GM21360 (cell line): ENCODE measurements at regions not wholly inside any gene's neighbourhood (a gene's known extent, or its start where the extent isn't known, plus 50 kb on each side); places are given as distances from the start of the nearest gene placed in this dataset.
A peak's percentile ranks its signal among the peaks of the same experiment; 100 is the strongest.

Source experiments
- ATAC-seq: cut with Tn5 transposase; IDR thresholded peaks from one replicate; pipeline ENCODE4 v1.9.1; 2021; ENCODE audit warnings: mild to moderate bottlenecking, moderate library complexity; ENCODE audit not compliant: unreplicated experiment

DNA sequence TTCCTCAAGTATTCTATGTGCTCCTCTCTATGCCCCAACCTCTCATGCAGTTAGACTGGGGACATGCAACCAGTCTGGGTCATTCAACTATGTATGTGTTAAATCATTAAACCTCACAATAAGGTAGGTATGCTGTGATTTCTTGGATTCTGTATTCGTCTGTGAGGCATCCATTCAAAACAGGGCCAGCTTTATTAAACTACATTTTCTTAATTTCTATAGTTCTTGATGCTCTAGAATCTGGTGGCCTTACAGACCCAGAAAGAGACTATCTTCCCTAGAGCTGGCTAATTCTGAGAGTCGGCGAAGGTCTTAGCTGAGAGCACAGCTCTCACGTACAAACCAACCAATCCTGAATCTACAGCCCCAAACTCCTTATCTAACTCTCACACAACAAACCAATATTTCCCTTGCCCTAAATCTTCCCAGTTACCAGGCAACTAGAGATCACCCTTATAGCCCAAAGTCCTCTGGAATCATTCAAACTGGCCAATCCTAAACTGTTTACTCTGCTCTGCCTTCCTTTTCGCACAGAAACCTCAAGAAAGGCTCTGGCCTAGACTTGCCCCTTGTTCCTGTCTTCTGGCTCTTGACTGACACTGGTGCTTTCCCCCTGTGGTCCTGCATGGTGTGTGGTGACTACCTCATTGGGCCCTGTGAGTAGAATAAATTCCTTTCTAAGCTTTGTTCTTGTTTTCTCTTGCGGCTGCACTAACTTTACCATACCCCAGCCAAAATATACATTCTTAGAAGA is 203.5 kb upstream of the TET2 start:
- ATAC-seq: no peak

DNA sequence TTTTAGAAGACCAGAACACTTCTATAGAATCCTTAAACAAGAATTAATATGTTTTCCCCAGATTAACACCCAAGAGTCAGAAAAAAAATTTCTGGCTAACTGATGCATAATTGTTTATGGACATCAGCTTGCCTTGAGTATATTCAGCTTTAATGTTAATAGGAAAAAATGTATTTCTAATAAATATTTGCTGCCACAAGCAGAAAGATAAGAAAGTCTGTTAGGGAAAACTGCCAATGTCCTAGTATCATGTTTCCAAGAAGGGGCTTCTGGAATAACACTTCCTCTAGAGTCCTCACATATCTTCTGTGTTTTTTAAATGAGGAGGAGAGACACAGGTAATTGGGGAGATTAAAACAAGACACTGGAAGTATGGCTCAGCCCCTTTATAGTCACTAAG is 202.1 kb upstream of the TET2 start:
- ATAC-seq: no peak

DNA sequence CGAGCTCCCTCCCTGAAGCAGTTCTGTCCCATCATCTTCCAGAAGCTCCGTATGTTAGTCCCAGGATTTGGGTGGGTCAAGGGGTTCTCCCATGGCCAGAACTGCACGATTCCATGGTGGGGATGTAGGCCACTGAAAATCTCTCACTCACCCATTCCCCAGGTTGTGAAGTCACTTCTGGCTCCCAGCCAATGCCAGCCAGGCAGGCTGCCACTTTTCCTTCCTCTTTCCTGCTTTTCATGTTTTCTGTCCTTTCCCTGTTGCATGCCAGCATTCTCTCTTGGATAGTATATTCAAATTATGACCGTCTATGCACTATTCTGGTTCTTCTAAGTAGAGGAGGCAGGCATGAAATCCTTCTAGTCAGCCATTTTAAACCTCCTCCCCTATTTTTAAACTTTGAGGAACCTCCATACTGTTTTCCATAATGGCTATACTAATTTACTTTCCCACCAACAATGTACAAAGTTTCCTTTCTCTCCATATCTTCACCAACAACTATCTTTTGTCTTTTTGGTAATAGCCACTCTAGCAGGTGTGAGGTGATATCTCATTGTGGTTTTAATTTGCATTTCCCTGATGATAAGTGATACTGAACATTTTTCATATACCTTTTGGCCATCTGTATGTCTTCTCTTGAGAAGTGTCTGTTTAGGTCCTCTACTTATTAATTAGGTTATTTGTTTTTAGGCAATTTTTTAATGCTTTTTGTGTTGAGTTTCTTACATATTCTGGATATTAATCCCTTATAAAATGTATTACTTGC is 182.1 kb upstream of the TET2 start:
- peak; percentile 29 for ATAC-seq

DNA sequence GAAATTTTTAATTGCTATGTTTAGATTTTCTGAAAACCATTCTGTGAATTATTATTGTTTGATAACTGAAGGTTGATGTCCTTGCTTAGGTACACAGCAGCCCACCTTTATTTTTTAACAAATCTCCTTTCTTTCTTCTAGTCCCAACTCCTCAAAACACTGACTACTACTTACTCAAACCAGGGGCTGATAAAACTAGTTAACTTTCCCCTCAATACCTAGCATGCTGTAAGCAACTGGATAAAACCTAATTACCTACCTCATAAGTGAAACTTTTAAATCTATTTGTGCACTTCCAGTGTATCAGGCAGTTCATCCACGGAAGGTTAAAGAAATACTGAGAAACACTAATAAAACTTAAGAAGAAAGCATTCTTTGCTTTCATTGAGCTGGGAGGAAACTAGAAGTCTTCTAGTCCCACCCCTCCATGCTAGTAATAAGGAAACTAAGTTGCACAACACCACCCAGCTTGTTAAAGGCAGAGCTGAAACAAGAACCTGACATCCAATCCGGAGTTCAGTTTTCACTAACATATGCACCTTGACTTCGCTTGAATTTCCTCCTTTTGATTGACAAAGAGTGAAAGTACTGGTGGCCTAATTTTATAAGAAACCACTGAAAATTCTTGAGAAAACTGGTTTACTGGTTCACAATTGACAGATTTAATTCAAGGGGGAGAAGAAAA is 180.2 kb upstream of the TET2 start:
- ATAC-seq: peak; percentile 94

DNA sequence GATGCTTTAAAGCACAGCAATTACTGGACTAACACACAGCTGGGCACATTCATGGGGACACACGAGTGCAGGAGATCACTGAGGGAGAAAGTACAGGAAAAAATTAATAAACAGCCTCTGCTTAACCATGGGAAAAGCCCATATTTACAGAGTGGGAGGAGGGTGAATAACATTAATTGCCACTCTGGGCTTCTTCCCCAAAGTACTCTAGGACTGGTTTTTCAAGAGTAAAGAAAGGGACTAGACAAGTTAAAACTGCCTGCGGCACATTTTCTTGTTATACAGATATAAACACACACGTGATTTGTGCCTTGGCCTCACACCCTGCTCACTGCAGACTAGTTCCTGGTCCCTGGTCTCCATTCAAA is 179.7 kb upstream of the TET2 start:
- ATAC-seq: peak; percentile 28

DNA sequence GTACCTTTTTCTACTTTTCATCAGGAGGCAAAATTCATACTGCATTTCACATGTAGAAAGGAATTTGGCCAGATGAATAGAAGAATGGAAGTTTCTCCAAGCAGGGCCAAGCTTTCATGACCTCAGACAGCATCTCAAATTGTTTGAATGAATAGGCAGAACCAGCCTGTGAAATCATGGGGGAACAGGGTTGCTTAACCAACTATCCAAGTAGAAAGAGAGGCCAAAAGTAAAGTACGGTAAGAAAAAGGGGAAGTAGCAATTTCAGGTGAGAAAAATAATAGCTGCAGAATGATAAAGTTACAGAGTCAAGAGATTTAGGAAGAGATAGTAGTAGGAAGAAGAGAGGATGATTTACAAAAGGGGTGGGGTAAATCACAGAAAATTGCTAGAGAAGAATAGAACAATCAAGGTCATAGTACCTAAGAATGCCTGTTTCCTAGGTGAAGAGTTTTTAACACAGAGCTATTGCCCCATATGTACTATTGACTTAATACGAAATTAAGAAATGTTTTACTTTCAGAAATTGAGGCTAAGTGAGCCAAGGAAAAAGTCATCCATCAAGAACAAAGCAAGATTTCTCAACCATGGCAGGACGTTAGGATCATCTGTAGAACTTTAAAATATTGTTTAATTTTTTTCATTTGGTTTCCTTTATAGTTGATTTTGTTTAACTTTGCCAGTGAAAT is 177.1 kb upstream of the TET2 start:
- no peak for ATAC-seq

DNA sequence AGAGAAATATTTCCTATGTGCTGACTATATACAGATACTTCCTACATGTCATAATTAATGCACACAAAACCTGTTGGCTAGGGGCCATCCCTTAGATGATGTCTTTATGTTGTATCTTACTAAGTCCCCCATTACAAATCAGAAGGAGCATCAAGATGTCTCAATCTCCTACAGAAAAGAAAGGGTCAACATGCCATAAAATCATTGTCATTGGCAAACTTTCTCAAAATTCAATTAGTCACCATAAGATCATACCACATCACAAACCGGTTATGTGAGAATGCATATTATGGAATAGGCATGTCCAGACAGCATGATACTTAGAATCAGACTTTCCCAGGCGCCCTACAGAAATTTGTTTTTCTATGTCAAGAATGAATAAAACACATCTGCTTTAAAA is 175.2 kb upstream of the TET2 start:
- no peak for ATAC-seq

DNA sequence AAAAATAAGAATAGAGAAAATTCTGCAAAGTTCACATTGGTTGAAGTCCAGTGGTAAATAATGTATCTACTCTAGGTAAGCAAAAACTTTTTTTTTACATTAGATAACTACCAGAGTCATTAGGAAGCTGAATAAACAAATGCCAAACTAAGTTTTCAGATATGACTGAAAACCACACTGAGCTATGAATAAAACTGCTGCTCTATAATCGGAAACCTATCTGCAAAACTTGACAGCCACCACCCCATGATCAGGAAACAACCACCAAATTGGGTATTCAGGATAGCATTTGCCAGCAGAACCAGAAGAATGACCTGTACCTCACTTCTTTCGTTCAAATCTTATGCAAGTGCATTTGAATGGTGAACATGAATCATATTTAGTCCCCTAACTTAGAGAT is 173.0 kb upstream of the TET2 start:
- no peak for ATAC-seq

DNA sequence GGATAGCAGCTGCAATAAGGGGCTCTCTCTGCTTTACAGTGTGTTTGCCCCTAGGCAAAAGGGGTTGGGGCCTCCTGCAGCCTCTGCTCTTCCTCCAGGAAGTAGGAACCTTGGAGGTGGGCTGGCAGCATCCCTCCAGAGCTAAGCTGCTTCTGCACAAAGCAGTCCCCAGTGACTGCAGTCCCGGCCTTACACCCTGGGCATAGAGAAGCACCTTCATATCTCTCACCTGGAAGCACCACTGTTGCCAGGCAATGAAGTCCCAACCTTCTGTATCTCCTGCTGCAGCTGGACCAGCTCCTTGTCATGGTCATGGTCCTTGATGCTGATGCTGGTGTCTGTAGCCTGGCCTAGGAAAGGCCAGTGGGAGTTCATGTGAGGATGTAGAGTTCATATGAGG is 171.1 kb upstream of the TET2 start:
- ATAC-seq: no peak

DNA sequence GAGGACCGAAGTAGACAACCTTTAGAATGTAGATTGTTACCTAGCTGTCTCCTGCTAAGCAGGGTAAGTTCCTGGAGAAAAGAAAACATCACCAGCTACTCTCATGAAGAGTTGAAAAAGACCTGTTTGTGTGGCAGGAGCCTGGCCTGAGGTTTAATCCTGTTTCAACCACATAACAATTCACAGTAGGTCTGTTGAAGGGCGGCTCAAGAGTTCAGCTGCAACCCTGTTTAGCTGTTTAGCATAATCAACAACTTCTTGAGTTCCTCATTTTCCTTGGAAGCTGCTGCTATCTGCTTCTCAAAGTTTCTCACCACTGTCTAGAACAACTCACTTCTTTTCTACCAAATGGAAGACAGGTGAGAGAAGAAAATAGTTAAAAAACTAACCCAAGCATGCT is 170.4 kb upstream of the TET2 start:
- no peak for ATAC-seq

DNA sequence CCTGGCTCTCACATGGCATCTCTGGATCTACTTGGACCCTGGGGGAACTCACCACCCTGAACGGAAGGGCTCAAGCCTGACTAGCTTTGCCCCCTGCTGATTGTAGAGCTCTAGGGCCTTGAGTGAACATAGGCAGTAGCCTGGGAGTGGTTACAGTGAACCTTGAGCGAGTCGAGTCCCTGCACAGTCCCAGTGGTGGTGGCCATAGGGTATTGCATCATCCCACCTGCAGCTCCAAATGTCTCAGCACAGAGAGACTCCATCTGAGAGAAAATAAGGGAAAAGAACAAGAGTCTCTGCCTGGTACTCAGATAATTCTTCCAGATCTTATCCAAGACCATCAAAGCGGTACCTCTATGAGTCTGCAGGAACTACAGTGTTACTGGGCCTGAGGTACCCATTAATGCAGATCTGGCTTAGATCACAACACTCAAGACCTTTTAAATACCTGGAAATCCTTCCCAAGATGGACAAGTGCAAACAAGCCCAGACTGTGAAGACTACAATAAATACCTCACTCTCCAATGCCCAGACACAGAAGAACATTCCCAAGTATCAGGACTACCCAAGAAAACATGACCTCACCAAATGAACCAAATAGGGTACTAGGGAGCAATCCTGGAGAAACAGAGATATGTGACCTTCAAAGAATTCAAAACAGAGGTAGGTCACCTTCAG is 167.5 kb upstream of the TET2 start:
- ATAC-seq: no peak

DNA sequence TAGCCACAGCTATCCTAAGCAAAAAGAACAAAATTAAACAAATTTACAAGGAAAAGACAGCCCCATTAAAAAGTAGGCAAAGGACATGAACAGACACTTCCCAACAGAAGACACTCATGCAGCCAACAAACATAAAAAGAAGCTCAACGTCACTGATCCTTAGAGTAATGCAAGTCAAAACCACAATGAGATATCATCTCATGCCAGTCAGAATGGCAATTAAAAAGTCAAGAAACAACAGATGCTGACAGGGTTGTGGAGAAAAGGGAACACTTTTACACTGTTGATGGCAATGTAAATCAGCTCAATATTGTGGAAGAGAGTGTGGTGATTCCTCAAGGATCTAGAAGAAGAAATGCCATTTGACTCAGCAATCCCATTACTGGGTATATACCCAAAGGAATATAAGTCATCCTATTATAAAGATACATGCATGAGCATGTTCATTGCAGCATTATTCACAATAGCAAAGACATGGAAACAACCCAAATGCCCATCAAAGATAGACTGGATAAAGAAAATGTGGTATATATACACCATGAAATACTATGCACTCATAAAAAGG is 163.0 kb upstream of the TET2 start:
- no peak for ATAC-seq

DNA sequence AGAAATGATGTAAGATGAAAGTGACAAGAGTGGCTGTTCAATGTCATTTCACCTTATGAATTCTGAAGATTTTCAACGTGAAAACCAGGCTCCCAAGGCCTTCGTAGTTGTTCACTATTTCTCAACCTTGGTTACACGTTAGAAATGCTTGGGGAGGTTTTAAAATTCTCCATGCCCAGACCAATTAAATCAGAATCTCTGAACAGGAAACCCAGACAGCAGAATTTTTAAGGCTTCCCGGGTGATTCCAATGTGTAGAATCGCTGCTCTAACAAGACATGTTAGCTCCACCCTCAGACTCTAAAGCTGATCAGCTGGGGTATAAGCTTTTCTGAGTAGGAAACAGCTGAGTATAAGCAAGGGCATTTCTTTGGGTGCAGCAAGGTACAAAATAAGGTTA is 160.4 kb upstream of the TET2 start:
- ATAC-seq: no peak

DNA sequence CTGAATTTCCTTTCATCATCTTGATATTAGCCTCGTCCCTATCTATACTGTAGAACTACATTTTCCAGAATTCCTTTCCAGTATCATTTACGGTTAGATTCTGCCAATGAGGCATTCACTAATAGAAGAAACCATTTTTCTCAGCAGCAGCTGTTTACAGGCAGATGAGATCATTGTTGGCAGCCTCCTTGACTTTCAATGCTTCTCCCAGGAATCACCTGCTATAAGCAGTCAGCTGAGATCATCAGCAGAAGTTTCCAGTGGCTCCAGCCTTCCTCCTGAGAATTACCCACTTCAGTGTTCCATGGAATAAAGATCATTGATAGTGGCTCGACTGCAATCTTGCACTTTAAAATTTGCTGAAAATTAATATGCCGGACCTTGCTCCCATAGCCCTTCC is 157.3 kb upstream of the TET2 start:
- no peak for ATAC-seq

DNA sequence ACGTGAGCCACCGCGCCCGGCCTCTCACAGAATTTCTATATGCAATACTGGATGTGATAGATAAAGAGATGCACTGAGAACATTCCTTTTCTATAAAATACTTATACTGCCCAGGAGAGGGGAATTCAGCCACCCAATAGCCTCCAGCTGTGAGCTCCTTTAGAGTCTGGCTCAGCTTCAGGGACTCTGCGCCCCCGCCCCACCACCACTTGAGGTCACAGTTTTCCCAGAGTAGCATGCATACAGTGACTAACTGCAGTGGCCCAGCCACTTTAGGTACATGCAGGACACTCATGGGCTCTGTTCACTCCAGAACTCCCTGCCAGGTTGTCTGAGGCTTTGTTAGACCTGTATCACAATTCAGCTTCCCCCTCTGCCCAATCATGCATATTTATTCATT is 144.4 kb upstream of the TET2 start:
- ATAC-seq: no peak

DNA sequence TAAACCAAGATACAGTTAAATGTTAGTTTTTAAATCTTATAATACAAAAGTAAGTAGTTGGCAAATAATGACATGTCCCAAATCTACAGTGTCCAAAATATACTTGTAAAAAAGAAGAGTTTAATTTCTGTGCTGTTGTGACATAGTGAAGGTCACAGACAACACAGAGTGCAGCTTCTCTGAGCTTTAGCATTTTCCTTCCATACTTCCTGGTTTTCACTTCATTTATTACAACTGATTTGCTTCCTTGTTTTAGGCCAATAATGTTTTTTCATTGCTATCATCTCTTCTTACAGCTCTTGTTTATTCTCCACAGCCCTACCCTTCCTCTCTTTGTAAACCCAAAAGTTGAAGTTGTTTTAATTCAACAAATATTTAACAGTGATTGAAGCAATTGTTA is 132.4 kb upstream of the TET2 start:
- no peak for ATAC-seq

DNA sequence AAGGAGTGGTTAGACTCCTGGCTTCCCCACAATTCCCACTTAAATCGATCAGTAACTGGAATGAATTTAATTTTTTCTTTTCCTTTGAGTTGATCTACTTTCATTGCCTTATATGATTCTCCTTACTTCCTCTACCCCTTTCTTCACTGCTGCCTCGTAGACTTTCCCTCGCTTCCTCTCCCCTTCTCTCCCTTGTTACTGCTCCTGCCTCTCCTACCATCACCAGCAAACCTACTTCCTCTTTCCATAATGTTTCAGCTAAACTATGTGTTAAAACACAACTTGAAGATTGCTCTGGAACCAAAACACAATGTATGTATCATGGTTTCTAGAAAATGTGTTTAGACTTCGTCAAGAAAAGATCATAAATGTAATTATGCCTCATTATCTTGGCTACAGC is 132.0 kb upstream of the TET2 start:
- no peak for ATAC-seq

DNA sequence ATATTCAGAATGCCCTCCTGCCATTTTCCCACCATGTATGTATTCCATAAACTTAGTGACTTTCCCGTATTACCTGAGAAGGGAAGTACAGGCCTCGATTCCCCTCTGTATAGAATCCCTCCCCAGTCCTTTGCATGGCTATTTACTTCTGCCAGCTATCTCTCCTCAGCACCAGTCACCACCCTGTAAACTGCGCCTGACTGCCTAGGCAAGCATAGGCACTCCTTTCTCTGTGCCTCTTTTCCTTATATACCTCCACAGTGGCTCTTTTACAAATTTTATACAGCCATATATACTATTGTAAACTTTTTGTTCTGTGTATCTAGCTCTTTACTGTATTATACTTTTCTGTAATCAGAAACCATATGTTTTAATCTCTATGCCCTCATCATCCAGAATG is 130.9 kb upstream of the TET2 start:
- ATAC-seq: no peak

DNA sequence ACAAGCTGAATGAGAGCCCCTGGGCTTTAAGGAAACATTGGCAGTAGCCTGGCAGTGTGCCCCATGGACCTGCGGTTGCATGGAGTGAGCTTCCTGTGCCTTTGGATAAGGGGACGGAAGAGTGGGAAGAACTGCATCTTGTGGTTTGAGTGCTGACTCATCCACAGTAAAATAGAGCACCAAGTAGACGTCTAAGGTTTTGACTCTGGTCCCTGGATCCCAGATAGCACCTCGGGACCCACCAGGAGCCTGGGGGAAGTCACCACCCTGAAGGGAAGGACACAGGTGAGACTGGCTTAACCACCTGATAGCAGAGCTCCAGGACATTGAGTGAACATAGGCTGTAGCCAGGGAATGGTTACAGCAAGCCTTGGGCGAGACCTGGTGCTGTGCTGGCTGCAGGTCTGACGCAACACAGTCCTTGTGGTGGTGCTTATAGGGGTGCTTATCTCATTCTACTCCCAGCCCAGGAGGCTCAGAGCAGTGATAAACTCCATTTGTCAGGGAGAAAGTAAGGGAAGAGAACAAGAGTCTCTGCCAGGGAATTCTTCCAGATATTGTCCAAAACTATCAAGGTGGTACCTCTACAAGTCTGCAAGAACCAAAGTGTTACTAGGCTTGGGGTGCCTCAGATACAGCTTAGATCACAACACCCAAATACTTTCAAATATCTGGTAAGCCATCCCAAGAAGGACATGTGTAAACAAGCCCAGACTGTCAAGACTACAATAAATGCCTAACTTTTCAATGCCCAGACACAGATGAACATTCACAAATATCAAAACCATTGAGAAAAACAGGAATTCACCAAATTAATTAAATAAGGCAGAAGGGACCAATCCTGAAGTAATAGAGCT is 123.6 kb upstream of the TET2 start:
- no peak for ATAC-seq

DNA sequence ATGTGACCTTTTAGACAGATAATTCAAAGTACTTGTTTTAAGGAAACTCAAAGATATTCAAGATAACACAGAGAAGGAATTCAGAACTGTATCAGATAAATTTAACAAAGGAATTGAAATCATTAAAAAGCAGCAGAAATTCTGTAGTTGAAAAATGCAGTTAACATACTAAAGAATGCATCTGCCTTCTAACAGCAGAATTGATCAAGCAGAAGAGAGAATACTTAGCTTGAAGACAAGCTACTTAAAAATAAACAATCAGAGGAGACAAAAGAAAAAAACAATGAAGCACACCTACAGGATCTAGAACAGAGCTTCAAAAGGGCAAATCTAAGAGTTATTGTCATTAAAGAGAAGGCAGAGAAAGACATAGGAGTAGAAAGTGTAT is 123.0 kb upstream of the TET2 start:
- ATAC-seq: no peak
